Naive thymus-derived CD8-positive, alpha-beta T cell (primary cell): ENCODE measurements at regions not wholly inside any gene's neighbourhood (a gene's known extent, or its start where the extent isn't known, plus 50 kb on each side); places are given as distances from the start of the nearest gene placed in this dataset.

Experiments
- ATAC-seq, 2 donors: fragments of 150-1000 bp; cut with Tn5 transposase in 1 of 2; sonication (Bioruptor Pico), chemical (Tn5 transposase) in 1 of 2; 1 replicate in 1 of 2; 2 replicates in 1 of 2; pipeline ENCODE4 v1.10.0; 2021; ENCODE audit warnings: mild to moderate bottlenecking in 2 of 2, moderate library complexity in 2 of 2
- POLR2A ChIA-PET: fragments of 350-600 bp; sonication (Branson Sonifier 250); formaldehyde crosslinking; loops from one replicate; lab custom pipeline; 2021; ENCODE audit warnings: antibody characterized with exemption; lab: Charles Lee
- DNase-seq, 10 donors: peaks; one replicate each; pipeline versions ENCODE4 v3.0.0 to v3.0.0-alpha.2; 2020 to 2022
- H3K27ac Mint-ChIP-seq, 10 donors: one replicate each; pipeline ENCODE4 v1.8.0; 2020 to 2022; ENCODE audit warnings: mild to moderate bottlenecking in 10 of 10, mixed read lengths in 10 of 10, moderate library complexity in 4 of 10, inconsistent platforms in 1 of 10
- H3K27me3 Mint-ChIP-seq, 5 donors: one replicate each; pipeline ENCODE4 v1.8.0; 2021 to 2022; ENCODE audit warnings: mixed read lengths in 5 of 5
- H3K36me3 Mint-ChIP-seq, 3 donors: one replicate each; pipeline ENCODE4 v1.8.0; 2020 to 2022; ENCODE audit warnings: mixed read lengths in 3 of 3, mild to moderate bottlenecking in 2 of 3, inconsistent platforms in 1 of 3
- H3K4me1 Mint-ChIP-seq, 4 donors: one replicate each; pipeline ENCODE4 v1.8.0; 2021 to 2022; ENCODE audit warnings: mixed read lengths in 4 of 4
- H3K4me3 Mint-ChIP-seq, 10 donors: one replicate each; pipeline ENCODE4 v1.8.0; 2020 to 2022; ENCODE audit warnings: mild to moderate bottlenecking in 10 of 10, mixed read lengths in 10 of 10, moderate library complexity in 6 of 10, inconsistent platforms in 1 of 10
- H3K9me3 Mint-ChIP-seq, 9 donors: one replicate each; pipeline ENCODE4 v1.8.0; 2020 to 2022; ENCODE audit warnings: mixed read lengths in 9 of 9, mild to moderate bottlenecking in 3 of 9, inconsistent platforms in 1 of 9, moderate library complexity in 1 of 9

GRCh38 chr7:41592794-41593193 is 110.1 kb downstream of the INHBA start:
- POLR2A ChIA-PET, result no interaction called here
- Mint-ChIP-seq H3K27me3 (peaks cover 0 to 6% (median 0%) of the 10 kb centered on the region in 5 donors), H3K36me3 (peaks cover 0 to 14% (median 0%) of the 10 kb centered on the region in 3 donors), H3K4me1 (no peaks in the 10 kb centered on the region), H3K9me3 (peaks cover 7 to 41% (median 16%) of the 10 kb centered on the region in 9 donors), H3K27ac (no peak overlapping the region), H3K4me3 (no peak overlapping the region)
- DNase-seq (no peak), ATAC-seq (no peak)

GRCh38 chr7:41592236-41592635 is 110.7 kb downstream of the INHBA start:
- no peak overlapping the region for H3K4me3 Mint-ChIP-seq
- H3K27ac Mint-ChIP-seq, result no peak overlapping the region
- H3K27me3 Mint-ChIP-seq, result peaks cover 0 to 6% (median 0%) of the 10 kb centered on the region in 5 donors
- H3K4me1 Mint-ChIP-seq, result no peaks in the 10 kb centered on the region
- H3K9me3 Mint-ChIP-seq, result peaks cover 7 to 38% (median 16%) of the 10 kb centered on the region in 9 donors
- no peak for ATAC-seq
- no peak for DNase-seq
- POLR2A ChIA-PET, result no interaction called here
- H3K36me3 Mint-ChIP-seq, result peaks cover 0 to 14% (median 0%) of the 10 kb centered on the region in 3 donors

GRCh38 chr7:41590986-41591385 is 111.9 kb downstream of the INHBA start:
- H3K4me1 Mint-ChIP-seq, result no peaks in the 10 kb centered on the region
- ATAC-seq (no peak), DNase-seq (no peak)
- H3K36me3 Mint-ChIP-seq, result peaks cover 0 to 4% (median 0%) of the 10 kb centered on the region in 3 donors
- H3K4me3 Mint-ChIP-seq, result no peak overlapping the region
- peaks cover 3 to 26% (median 9%) of the 10 kb centered on the region in 9 donors for H3K9me3 Mint-ChIP-seq
- H3K27me3 Mint-ChIP-seq, result peaks cover 0 to 6% (median 0%) of the 10 kb centered on the region in 5 donors
- POLR2A ChIA-PET, result no interaction called here
- H3K27ac Mint-ChIP-seq, result no peak overlapping the region

GRCh38 chr7:41588341-41588740 is 114.5 kb downstream of the INHBA start:
- POLR2A ChIA-PET, result no interaction called here
- no peak for DNase-seq
- H3K9me3 Mint-ChIP-seq, result peaks cover 0 to 17% (median 4%) of the 10 kb centered on the region in 9 donors
- H3K4me1 Mint-ChIP-seq, result no peaks in the 10 kb centered on the region
- no peak overlapping the region for H3K27ac Mint-ChIP-seq
- H3K4me3 Mint-ChIP-seq, result no peak overlapping the region
- ATAC-seq, result no peak
- peaks cover 0 to 6% (median 0%) of the 10 kb centered on the region in 5 donors for H3K27me3 Mint-ChIP-seq
- H3K36me3 Mint-ChIP-seq, result no peaks in the 10 kb centered on the region

GRCh38 chr7:41586931-41587640 is 115.8 kb downstream of the INHBA start:
- no peaks in the 10 kb centered on the region for H3K36me3 Mint-ChIP-seq
- DNase-seq, result no peak
- POLR2A ChIA-PET, result no interaction called here

GRCh38 chr7:41584746-41585145 is 118.1 kb downstream of the INHBA start:
- no peak for DNase-seq
- POLR2A ChIA-PET, result no interaction called here
- H3K27me3 Mint-ChIP-seq, result no peaks in the 10 kb centered on the region
- no peaks in the 10 kb centered on the region for H3K36me3 Mint-ChIP-seq
- no peak for ATAC-seq
- H3K27ac Mint-ChIP-seq, result no peak overlapping the region
- no peak overlapping the region for H3K4me3 Mint-ChIP-seq
- no peaks in the 10 kb centered on the region for H3K4me1 Mint-ChIP-seq
- peaks cover 0 to 9% (median 2%) of the 10 kb centered on the region in 9 donors for H3K9me3 Mint-ChIP-seq

More at GRCh38 chr7:41586931-41587640, 115.8 kb downstream of the INHBA start:
- no peak overlapping the region for H3K27ac Mint-ChIP-seq
- ATAC-seq, result no peak
- H3K27me3 Mint-ChIP-seq, result peaks cover 0 to 4% (median 0%) of the 10 kb centered on the region in 5 donors
- H3K4me1 Mint-ChIP-seq, result no peaks in the 10 kb centered on the region
- no peak overlapping the region for H3K4me3 Mint-ChIP-seq
- peaks cover 0 to 17% (median 4%) of the 10 kb centered on the region in 9 donors for H3K9me3 Mint-ChIP-seq

GRCh38 chr7:41582116-41582515 is 120.8 kb downstream of the INHBA start:
- Mint-ChIP-seq H3K27ac (no peak overlapping the region), H3K9me3 (peaks cover 0 to 15% (median 3%) of the 10 kb centered on the region in 9 donors), H3K27me3 (peaks cover 0 to under 1% (median 0%) of the 10 kb centered on the region in 5 donors), H3K4me1 (no peaks in the 10 kb centered on the region), H3K4me3 (no peak overlapping the region), H3K36me3 (no peaks in the 10 kb centered on the region)
- POLR2A ChIA-PET, result no interaction called here
- ATAC-seq (no peak), DNase-seq (no peak)

GRCh38 chr7:41581041-41581440 is 121.8 kb downstream of the INHBA start:
- no peaks in the 10 kb centered on the region for H3K4me1 Mint-ChIP-seq
- H3K27ac Mint-ChIP-seq, result no peak overlapping the region
- DNase-seq, result no peak
- POLR2A ChIA-PET, result no interaction called here
- peaks cover 0 to 9% (median 3%) of the 10 kb centered on the region in 5 donors for H3K27me3 Mint-ChIP-seq
- peaks cover 0 to 15% (median 4%) of the 10 kb centered on the region in 9 donors for H3K9me3 Mint-ChIP-seq
- ATAC-seq, result no peak
- no peak overlapping the region for H3K4me3 Mint-ChIP-seq
- no peaks in the 10 kb centered on the region for H3K36me3 Mint-ChIP-seq

GRCh38 chr7:41579961-41580935 is 122.6 kb downstream of the INHBA start:
- Mint-ChIP-seq H3K4me3 (no peak overlapping the region), H3K9me3 (peaks cover 0 to 15% (median 5%) of the 10 kb centered on the region in 9 donors), H3K36me3 (no peaks in the 10 kb centered on the region), H3K27me3 (peaks cover 0 to 9% (median 3%) of the 10 kb centered on the region in 5 donors), H3K27ac (no peak overlapping the region), H3K4me1 (no peaks in the 10 kb centered on the region)
- POLR2A ChIA-PET, result no interaction called here
- no peak for ATAC-seq
- DNase-seq, result no peak

- Mint-ChIP-seq H3K4me1 (no peaks in the 10 kb centered on the region), H3K36me3 (no peaks in the 10 kb centered on the region), H3K4me3 (no peak overlapping the region), H3K27me3 (peaks cover 0 to 9% (median 3%) of the 10 kb centered on the region in 5 donors), H3K27ac (no peak overlapping the region), H3K9me3 (peaks cover 0 to 15% (median 5%) of the 10 kb centered on the region in 9 donors)
- ATAC-seq, result no peak
- DNase-seq, result no peak
- POLR2A ChIA-PET, result no interaction called here
Observed at GRCh38 chr7:41578700-41579099, 124.2 kb downstream of the INHBA start.

GRCh38 chr7:41576166-41576565 is 126.7 kb downstream of the INHBA start:
- H3K27ac Mint-ChIP-seq, result no peak overlapping the region
- no peaks in the 10 kb centered on the region for H3K4me1 Mint-ChIP-seq
- POLR2A ChIA-PET, result no interaction called here
- ATAC-seq, result no peak
- peaks cover 0 to 12% (median 2%) of the 10 kb centered on the region in 9 donors for H3K9me3 Mint-ChIP-seq
- H3K4me3 Mint-ChIP-seq, result no peak overlapping the region
- no peaks in the 10 kb centered on the region for H3K36me3 Mint-ChIP-seq
- DNase-seq, result no peak
- H3K27me3 Mint-ChIP-seq, result peaks cover 0 to 9% (median 3%) of the 10 kb centered on the region in 5 donors

GRCh38 chr7:41574377-41574776 is 128.5 kb downstream of the INHBA start:
- Mint-ChIP-seq H3K36me3 (no peaks in the 10 kb centered on the region), H3K9me3 (peaks cover 0 to 13% (median 2%) of the 10 kb centered on the region in 9 donors), H3K27me3 (peaks cover 0 to 11% (median 3%) of the 10 kb centered on the region in 5 donors), H3K27ac (no peak overlapping the region), H3K4me1 (no peaks in the 10 kb centered on the region), H3K4me3 (no peak overlapping the region)
- ATAC-seq, result no peak
- DNase-seq, result no peak
- POLR2A ChIA-PET, result no interaction called here

- H3K4me1 Mint-ChIP-seq, result peaks cover 0 to 1% (median 0%) of the 10 kb centered on the region in 4 donors
- no peaks in the 10 kb centered on the region for H3K36me3 Mint-ChIP-seq
- peaks cover 0 to 14% (median 3%) of the 10 kb centered on the region in 5 donors for H3K27me3 Mint-ChIP-seq
- H3K27ac Mint-ChIP-seq, result no peak overlapping the region
- DNase-seq (no peak), ATAC-seq (no peak)
- H3K4me3 Mint-ChIP-seq, result no peak overlapping the region
- H3K9me3 Mint-ChIP-seq, result peaks cover 0 to 17% (median 5%) of the 10 kb centered on the region in 9 donors
- POLR2A ChIA-PET, result no interaction called here
Observed at GRCh38 chr7:41573862-41574261, 129.0 kb downstream of the INHBA start.
